H1 (cell line): ENCODE measurements at regions not wholly inside any gene's neighbourhood (a gene's known extent, or its start where the extent isn't known, plus 50 kb on each side); places are given as distances from the start of the nearest gene placed in this dataset.
"Not testable (repeated sequence)": the region's sequence is repeated elsewhere in the genome, so short reads cannot be mapped to it uniquely, and the experiment has no call there.

Source experiments
- CTCF ChIP-seq, 3 experiments: IDR thresholded peaks; 1 replicate in 2 of 3; 2 replicates in 1 of 3; pipeline versions ENCODE4 v1.5.1 to v1.6.1; 2011; ENCODE audit warnings: low read length in 3 of 3, mild to moderate bottlenecking in 3 of 3, inconsistent platforms in 2 of 3, low read depth in 1 of 3, moderate library complexity in 1 of 3; ENCODE audit not compliant: insufficient read depth in 1 of 3; ENCODE audit errors: control extremely low read depth in 1 of 3
- JUN ChIP-seq: IDR thresholded peaks from 2 replicates; pipeline ENCODE4 v1.6.1; 2011; ENCODE audit warnings: low read depth, mild to moderate bottlenecking, improper control_type of control experiment, low read length
- MAX ChIP-seq: IDR thresholded peaks from 2 replicates; pipeline ENCODE4 v1.6.1; 2012; ENCODE audit warnings: inconsistent platforms
- POLR2A ChIP-seq, 2 experiments: IDR thresholded peaks; 1 replicate in 1 of 2; 2 replicates in 1 of 2; pipeline ENCODE4 v1.6.1; 2011; ENCODE audit warnings: low read depth in 2 of 2, low read length in 2 of 2, mild to moderate bottlenecking in 2 of 2; ENCODE audit errors: control extremely low read depth in 1 of 2
- SIN3A ChIP-seq, 2 experiments: IDR thresholded peaks in 1 of 2; conservative IDR thresholded peaks in 1 of 2; 2 replicates each; pipeline ENCODE4 v1.6.1; 2011 to 2012; ENCODE audit warnings: low read length in 2 of 2, improper control_type of control experiment in 1 of 2, low read depth in 1 of 2, mild to moderate bottlenecking in 1 of 2

- not testable (repeated sequence) for TF ChIP-seq JUN; CTCF (IDR thresholded peaks at IDR 0.05; ENCODE audit: control extremely low read depth in 1 of 3, insufficient read depth in 1 of 3, low read depth in 1 of 3, low read length in 3 of 3); MAX; POLR2A (IDR thresholded peaks at IDR 0.05; ENCODE audit: control extremely low read depth in 1 of 2, low read depth in 2 of 2, low read length in 2 of 2); SIN3A (conservative IDR thresholded peaks at IDR 0.05 in 1 of 2, IDR thresholded peaks at IDR 0.05 in 1 of 2; ENCODE audit: low read depth in 1 of 2, low read length in 2 of 2)
These were observed 452.6 kb downstream of the SOX9 start for GRCh38 chr17:72573492-72573801.
